Activated CD8-positive, alpha-beta T cell treated with anti-CD3 and anti-CD28 coated beads for 36 hours (primary cell): ENCODE measurements at regions not wholly inside any gene's neighbourhood (a gene's known extent, or its start where the extent isn't known, plus 50 kb on each side); places are given as distances from the start of the nearest gene placed in this dataset.
"Not testable (repeated sequence)": the region's sequence is repeated elsewhere in the genome, so short reads cannot be mapped to it uniquely, and the experiment has no call there.

ENCODE experiments used
- ATAC-seq: fragments of 200-7000 bp; cut with Tn5 transposase; one replicate; pipeline ENCODE4 v1.10.0; 2021; ENCODE audit warnings: mild to moderate bottlenecking, moderate library complexity
- CTCF ChIA-PET: fragments of 350-600 bp; sonication (Branson Sonifier 250); formaldehyde crosslinking; loops from one replicate; lab custom pipeline; 2021; ENCODE audit warnings: antibody characterized with exemption; lab: Charles Lee
- POLR2A ChIA-PET: fragments of 350-600 bp; sonication (Branson Sonifier 250); formaldehyde crosslinking; loops from one replicate; lab custom pipeline; 2021; ENCODE audit warnings: antibody characterized with exemption; lab: Charles Lee
- DNase-seq: peaks from one replicate; pipeline ENCODE4 v3.0.0-alpha.2; 2020
- H3K27ac Mint-ChIP-seq: one replicate; pipeline ENCODE4 v1.8.0; 2021; ENCODE audit warnings: mild to moderate bottlenecking, mixed read lengths
- H3K27me3 Mint-ChIP-seq: one replicate; pipeline ENCODE4 v1.8.0; 2021; ENCODE audit warnings: mixed read lengths
- H3K36me3 Mint-ChIP-seq: one replicate; pipeline ENCODE4 v1.8.0; 2021; ENCODE audit warnings: low read depth, mixed read lengths
- H3K4me1 Mint-ChIP-seq: one replicate; pipeline ENCODE4 v1.8.0; 2021; ENCODE audit warnings: low read depth, mixed read lengths
- H3K4me3 Mint-ChIP-seq: one replicate; pipeline ENCODE4 v1.8.0; 2021; ENCODE audit warnings: mild to moderate bottlenecking, moderate library complexity, mixed read lengths
- H3K9me3 Mint-ChIP-seq: one replicate; pipeline ENCODE4 v1.8.0; 2021; ENCODE audit warnings: mixed read lengths
- intact Hi-C: fragments of 100-400 bp; cut with micrococcal nuclease; formaldehyde crosslinking; loops from one replicate; pipeline ENCODE4 v1.10.0; 2022
- TF ChIP-seq, protein P1 (sequence below): fragments of 200-600 bp; IDR thresholded peaks from one replicate; pipeline ENCODE4 v1.8.0; 2022; ENCODE audit warnings: antibody characterized with exemption, mild to moderate bottlenecking

DNA sequence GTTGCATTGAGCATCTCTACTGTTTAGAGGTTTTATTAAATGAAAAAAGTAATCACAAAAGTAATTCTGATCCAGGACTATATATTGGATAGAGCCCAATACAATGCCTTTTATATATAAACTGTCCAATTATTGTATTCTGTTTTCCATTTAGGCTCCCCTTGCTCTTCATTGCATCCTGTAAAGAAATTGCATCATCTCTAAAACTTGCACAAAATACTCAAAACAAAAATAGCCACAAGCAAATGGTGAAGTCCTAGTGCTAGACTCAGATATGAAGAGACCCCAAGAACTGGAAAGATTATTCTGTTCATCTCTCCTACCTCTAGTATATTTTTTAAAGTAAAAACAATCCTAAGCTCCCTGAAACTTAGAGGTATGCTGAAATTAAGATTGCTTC lies 195.8 kb downstream of the NNT start:
- H3K4me3 Mint-ChIP-seq, result no peak overlapping the region
- intact Hi-C loops, result no loop called here
- ChIA-PET POLR2A (no interaction called here), CTCF (no interaction called here)
- H3K9me3 Mint-ChIP-seq, result peaks cover 1% of the 10 kb centered on the region
- no peaks in the 10 kb centered on the region for H3K36me3 Mint-ChIP-seq
- H3K27me3 Mint-ChIP-seq, result no peaks in the 10 kb centered on the region
- no peaks in the 10 kb centered on the region for H3K4me1 Mint-ChIP-seq
- H3K27ac Mint-ChIP-seq, result no peak overlapping the region
- no peak for ATAC-seq
- TF ChIP-seq, protein P1, sequence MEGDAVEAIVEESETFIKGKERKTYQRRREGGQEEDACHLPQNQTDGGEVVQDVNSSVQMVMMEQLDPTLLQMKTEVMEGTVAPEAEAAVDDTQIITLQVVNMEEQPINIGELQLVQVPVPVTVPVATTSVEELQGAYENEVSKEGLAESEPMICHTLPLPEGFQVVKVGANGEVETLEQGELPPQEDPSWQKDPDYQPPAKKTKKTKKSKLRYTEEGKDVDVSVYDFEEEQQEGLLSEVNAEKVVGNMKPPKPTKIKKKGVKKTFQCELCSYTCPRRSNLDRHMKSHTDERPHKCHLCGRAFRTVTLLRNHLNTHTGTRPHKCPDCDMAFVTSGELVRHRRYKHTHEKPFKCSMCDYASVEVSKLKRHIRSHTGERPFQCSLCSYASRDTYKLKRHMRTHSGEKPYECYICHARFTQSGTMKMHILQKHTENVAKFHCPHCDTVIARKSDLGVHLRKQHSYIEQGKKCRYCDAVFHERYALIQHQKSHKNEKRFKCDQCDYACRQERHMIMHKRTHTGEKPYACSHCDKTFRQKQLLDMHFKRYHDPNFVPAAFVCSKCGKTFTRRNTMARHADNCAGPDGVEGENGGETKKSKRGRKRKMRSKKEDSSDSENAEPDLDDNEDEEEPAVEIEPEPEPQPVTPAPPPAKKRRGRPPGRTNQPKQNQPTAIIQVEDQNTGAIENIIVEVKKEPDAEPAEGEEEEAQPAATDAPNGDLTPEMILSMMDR, result no peak
- no peak for DNase-seq

DNA sequence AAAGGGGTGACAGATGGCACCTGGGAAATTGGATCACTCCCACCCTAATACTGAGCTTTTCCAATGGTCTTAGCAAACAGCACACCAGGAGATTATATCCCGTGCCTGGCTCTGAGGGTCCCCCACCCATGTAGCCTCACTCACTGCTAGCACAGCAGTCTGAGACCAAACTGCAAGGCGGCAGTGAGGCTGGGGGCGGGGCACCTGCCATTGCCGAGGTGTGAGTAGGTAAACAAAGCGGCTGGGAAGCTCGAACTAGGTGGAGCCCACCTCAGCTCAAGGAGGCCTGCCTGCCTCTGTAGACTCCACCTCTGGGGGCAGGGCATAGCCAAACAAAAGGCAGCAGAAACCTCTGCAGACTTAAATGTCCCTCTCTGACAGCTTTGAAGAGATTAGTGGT lies 188.9 kb downstream of the NNT start:
- DNase-seq, H3K4me1 Mint-ChIP-seq, ATAC-seq, CTCF ChIA-PET, intact Hi-C loops, H3K4me3 Mint-ChIP-seq, H3K27ac Mint-ChIP-seq, H3K9me3 Mint-ChIP-seq, H3K27me3 Mint-ChIP-seq, POLR2A ChIA-PET, H3K36me3 Mint-ChIP-seq: not testable (repeated sequence)

DNA sequence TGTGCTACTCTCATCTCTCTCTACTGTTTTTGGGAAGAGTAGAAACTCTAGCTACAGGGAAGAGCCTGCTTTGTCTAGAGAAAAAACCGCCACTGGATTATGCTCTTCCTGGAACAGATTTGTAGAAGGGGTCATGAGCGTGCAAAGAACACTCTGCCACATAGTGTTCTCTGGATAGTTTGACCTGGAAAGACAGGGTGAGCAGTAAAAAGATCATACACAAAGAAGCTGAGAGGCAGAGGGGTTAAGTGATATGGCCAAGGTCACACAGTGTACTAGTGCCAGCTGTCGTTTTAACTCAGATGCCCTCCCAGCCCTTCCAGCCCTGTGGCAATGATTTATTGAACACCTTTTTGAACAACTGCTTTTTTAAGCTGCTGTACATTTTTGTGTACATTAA lies 182.2 kb downstream of the NNT start:
- Mint-ChIP-seq H3K27ac (no peak overlapping the region), H3K4me3 (no peak overlapping the region), H3K27me3 (no peaks in the 10 kb centered on the region), H3K9me3 (no peaks in the 10 kb centered on the region), H3K4me1 (no peaks in the 10 kb centered on the region), H3K36me3 (no peaks in the 10 kb centered on the region)
- intact Hi-C loops, result no loop called here
- CTCF ChIA-PET, result no interaction called here
- POLR2A ChIA-PET, result no interaction called here
- no peak for ATAC-seq
- TF ChIP-seq, protein P1, result no peak
- DNase-seq, result no peak

DNA sequence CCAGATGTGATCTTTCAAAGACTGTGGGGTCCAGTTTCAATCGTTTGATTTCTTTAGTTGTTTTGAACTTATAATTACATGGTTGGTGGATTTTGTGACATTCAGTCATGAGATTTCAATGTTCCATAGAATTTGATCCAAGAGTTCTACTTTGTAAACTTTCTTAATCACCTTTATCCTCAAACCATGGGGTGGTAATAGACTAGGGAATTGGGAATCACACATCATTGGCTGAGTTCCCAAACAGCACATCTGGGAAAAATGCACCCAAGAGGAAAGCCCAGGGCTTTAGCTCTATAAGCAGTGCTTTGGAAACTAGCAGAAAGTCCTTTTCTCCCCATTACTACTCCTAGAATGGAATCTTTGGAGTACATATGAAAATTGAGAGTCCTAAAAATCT lies 177.6 kb downstream of the NNT start:
- POLR2A ChIA-PET, result no interaction called here
- CTCF ChIA-PET, result no interaction called here
- Mint-ChIP-seq H3K9me3 (no peaks in the 10 kb centered on the region), H3K4me1 (no peaks in the 10 kb centered on the region), H3K36me3 (no peaks in the 10 kb centered on the region), H3K27ac (no peak overlapping the region), H3K4me3 (no peak overlapping the region), H3K27me3 (no peaks in the 10 kb centered on the region)
- DNase-seq, result no peak
- ATAC-seq, result no peak
- intact Hi-C loops, result no loop called here
- TF ChIP-seq, protein P1, result no peak

DNA sequence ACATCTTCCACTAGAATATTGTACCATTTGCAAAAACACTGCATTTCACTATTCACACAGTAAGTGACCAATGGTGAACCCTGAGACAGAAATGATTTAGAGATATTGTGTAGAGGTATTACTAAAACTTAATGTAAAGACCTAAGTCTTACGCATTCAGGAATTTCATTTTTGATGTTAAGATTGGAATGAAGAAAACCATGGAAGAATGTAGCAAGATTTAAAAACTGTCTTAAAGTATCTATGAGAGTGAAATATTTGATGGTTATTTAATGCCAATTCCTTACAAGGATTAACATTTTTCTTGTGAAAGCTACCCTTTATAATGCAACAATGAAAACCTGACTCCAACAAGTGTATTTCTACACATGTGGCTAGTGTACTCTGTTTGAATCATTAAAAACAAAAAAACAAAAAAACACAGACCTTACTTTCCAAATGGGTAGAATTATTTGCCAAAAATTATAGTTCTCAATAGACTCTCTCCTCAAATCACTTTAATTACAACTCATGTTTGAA lies 172.0 kb downstream of the NNT start:
- H3K36me3 Mint-ChIP-seq, result no peaks in the 10 kb centered on the region
- TF ChIP-seq, protein P1, result no peak
- ATAC-seq (no peak), DNase-seq (no peak)
- no peaks in the 10 kb centered on the region for H3K9me3 Mint-ChIP-seq
- H3K27me3 Mint-ChIP-seq, result no peaks in the 10 kb centered on the region
- intact Hi-C loops, result no loop called here
- peaks cover 11% of the 10 kb centered on the region for H3K4me1 Mint-ChIP-seq
- ChIA-PET CTCF (no interaction called here), POLR2A (no interaction called here)
- no peak overlapping the region for H3K4me3 Mint-ChIP-seq
- no peak overlapping the region for H3K27ac Mint-ChIP-seq

DNA sequence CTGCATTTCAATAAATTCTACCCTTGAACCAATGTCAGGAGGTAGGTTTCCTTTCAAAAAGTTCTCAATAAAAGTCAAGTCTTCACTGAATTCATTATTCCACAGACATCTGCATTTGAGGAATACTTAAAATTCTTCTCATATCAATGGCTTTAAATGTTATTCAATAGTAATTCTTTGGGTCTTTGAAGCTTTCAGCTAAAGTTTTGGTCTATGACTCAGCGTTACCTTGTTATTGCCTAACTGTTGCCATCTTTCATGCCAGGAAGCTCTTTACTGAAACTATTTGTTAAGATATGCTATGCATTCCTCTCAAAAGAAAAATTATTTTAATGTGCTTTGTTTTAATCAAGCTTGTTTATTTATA lies 170.5 kb downstream of the NNT start:
- Mint-ChIP-seq H3K4me1 (peaks cover 11% of the 10 kb centered on the region), H3K27me3 (no peaks in the 10 kb centered on the region), H3K9me3 (no peaks in the 10 kb centered on the region), H3K27ac (peak overlapping the region; percentile 68), H3K36me3 (no peaks in the 10 kb centered on the region), H3K4me3 (no peak overlapping the region)
- intact Hi-C loops, result no loop called here
- no peak for DNase-seq
- no peak for ATAC-seq
- POLR2A ChIA-PET, result no interaction called here
- CTCF ChIA-PET, result no interaction called here
- TF ChIP-seq, protein P1, result no peak
